H1 (cell line): ENCODE measurements at regions not wholly inside any gene's neighbourhood (a gene's known extent, or its start where the extent isn't known, plus 50 kb on each side); places are given as distances from the start of the nearest gene placed in this dataset.

Source experiments
- CTCF ChIA-PET: fragments of 300-600 bp; sonication (Branson Sonifier 250); formaldehyde crosslinking; loops from one replicate; lab custom pipeline; 2021; ENCODE audit not compliant: partially characterized antibody; lab: Charles Lee
- POLR2A ChIA-PET: fragments of 300-600 bp; sonication (Branson Sonifier 250); formaldehyde crosslinking; loops from one replicate; lab custom pipeline; 2021; ENCODE audit warnings: inconsistent platforms; ENCODE audit not compliant: partially characterized antibody; lab: Charles Lee
- DNase-seq, 2 experiments: peaks; one replicate each; pipeline versions ENCODE4 v3.0.0 to v3.0.0-alpha.2; 2010 to 2022; ENCODE audit warnings: low spot score in 2 of 2, low read depth in 1 of 2, mixed read lengths in 1 of 2
- FAIRE-seq: peaks from 2 replicates; lab custom pipeline; 2011; peaks lifted over from hg19 to GRCh38; lab: Jason Lieb, UNC
- H2AFZ ChIP-seq: 2 replicates; pipeline ENCODE4 v1.8.1; 2012; ENCODE audit warnings: low read length, inconsistent platforms
- H2AK5ac ChIP-seq: 2 replicates; pipeline ENCODE4 v1.6.1; 2013; ENCODE audit warnings: low read depth, low read length
- H2BK120ac ChIP-seq: replicated peaks from 2 replicates; pipeline ENCODE3; 2013; ENCODE audit warnings: low read depth, low read length, inconsistent platforms
- H2BK12ac ChIP-seq: 2 replicates; pipeline ENCODE4 v1.6.1; 2013; ENCODE audit warnings: low read depth, low read length
- H2BK15ac ChIP-seq: 2 replicates; pipeline ENCODE4 v1.6.1; 2013; ENCODE audit warnings: low read length
- H2BK20ac ChIP-seq: 2 replicates; pipeline ENCODE4 v1.6.1; 2013; ENCODE audit warnings: low read length
- H2BK5ac ChIP-seq: 2 replicates; pipeline ENCODE4 v1.6.1; 2013; ENCODE audit warnings: low read depth, low read length
- H3K14ac ChIP-seq: 2 replicates; pipeline ENCODE4 v1.6.1; 2013; ENCODE audit warnings: inconsistent platforms; ENCODE audit not compliant: insufficient read length
- H3K18ac ChIP-seq: 2 replicates; pipeline ENCODE4 v1.6.1; 2013; ENCODE audit warnings: low read length; ENCODE audit errors: extremely low read depth
- H3K23ac ChIP-seq: 2 replicates; pipeline ENCODE4 v1.6.1; 2013; ENCODE audit warnings: inconsistent platforms; ENCODE audit not compliant: insufficient read length
- H3K23me2 ChIP-seq: 2 replicates; pipeline ENCODE4 v1.6.1; 2013; ENCODE audit warnings: low read depth, low read length
- H3K27ac ChIP-seq: 2 replicates; pipeline ENCODE4 v1.6.1; 2011; ENCODE audit warnings: low read depth, low read length, inconsistent platforms
- H3K27me3 ChIP-seq, 4 experiments: replicated peaks in 1 of 4; 1 replicate in 1 of 4; 2 replicates in 3 of 4; pipeline versions ENCODE4 v1.6.1 to v1.8.1; 2011 to 2013; ENCODE audit warnings: low read length in 3 of 4, mild to moderate bottlenecking in 3 of 4, inconsistent platforms in 2 of 4, mixed read lengths in 2 of 4, moderate library complexity in 1 of 4; ENCODE audit not compliant: control insufficient read depth in 3 of 4, insufficient read depth in 3 of 4; ENCODE audit errors: extremely low read depth in 1 of 4
- H3K36me3 ChIP-seq, 4 experiments: 2 replicates each; pipeline versions ENCODE4 v1.6.1 to v1.8.1; 2011 to 2013; ENCODE audit warnings: mild to moderate bottlenecking in 4 of 4, low read length in 3 of 4, moderate library complexity in 2 of 4, control low read depth in 1 of 4, inconsistent platforms in 1 of 4; ENCODE audit not compliant: insufficient read depth in 4 of 4, control insufficient read depth in 2 of 4
- H3K4ac ChIP-seq: replicated peaks from 2 replicates; pipeline ENCODE3; 2013; ENCODE audit warnings: low read length, low read depth, mixed read lengths, inconsistent platforms; ENCODE audit not compliant: insufficient read length
- H3K4me1 ChIP-seq, 4 experiments: replicated peaks in 1 of 4; 1 replicate in 1 of 4; 2 replicates in 3 of 4; pipeline versions ENCODE4 v1.6.1 to v1.8.1; 2011 to 2013; ENCODE audit warnings: low read length in 3 of 4, inconsistent platforms in 2 of 4, mixed read lengths in 1 of 4; ENCODE audit not compliant: insufficient read depth in 4 of 4, control insufficient read depth in 3 of 4
- H3K4me2 ChIP-seq, 2 experiments: 2 replicates each; pipeline versions ENCODE4 v1.6.1 to v1.8.1; 2011 to 2013; ENCODE audit warnings: low read depth in 2 of 2, low read length in 2 of 2, control low read depth in 1 of 2, inconsistent platforms in 1 of 2, mild to moderate bottlenecking in 1 of 2; ENCODE audit not compliant: insufficient read depth in 1 of 2
- H3K4me3 ChIP-seq, 4 experiments: fragments of 200-600, 300-600 bp in 1 of 4; sonication (generic), shearing (Covaris generic), sonication (Bioruptor Twin) in 1 of 4; 2 replicates each; pipeline versions ENCODE4 v1.5.1 to v1.8.1; 2011 to 2016; ENCODE audit warnings: low read length in 4 of 4, low read depth in 3 of 4, control low read depth in 2 of 4, inconsistent platforms in 2 of 4, mild to moderate bottlenecking in 2 of 4, mixed read lengths in 1 of 4, moderate library complexity in 1 of 4; ENCODE audit not compliant: insufficient read depth in 2 of 4; ENCODE audit errors: extremely low read depth in 1 of 4
- H3K56ac ChIP-seq: replicated peaks from 2 replicates; pipeline ENCODE3; 2013; ENCODE audit warnings: low read depth, mild to moderate bottlenecking, mixed read lengths, low read length, inconsistent platforms; ENCODE audit not compliant: insufficient read length
- H3K79me1 ChIP-seq: 2 replicates; pipeline ENCODE4 v1.6.1; 2013; ENCODE audit warnings: low read depth, low read length, control low read depth
- H3K79me2 ChIP-seq, 2 experiments: 2 replicates each; pipeline versions ENCODE4 v1.6.1 to v1.8.1; 2012 to 2013; ENCODE audit warnings: low read length in 2 of 2, mild to moderate bottlenecking in 2 of 2, inconsistent platforms in 1 of 2; ENCODE audit not compliant: insufficient read depth in 2 of 2, control insufficient read depth in 1 of 2
- H3K9ac ChIP-seq, 4 experiments: replicated peaks in 1 of 4; 1 replicate in 1 of 4; 2 replicates in 3 of 4; pipeline versions ENCODE4 v1.6.1 to v1.8.1; 2011 to 2013; ENCODE audit warnings: low read depth in 3 of 4, low read length in 3 of 4, control low read depth in 2 of 4, mild to moderate bottlenecking in 2 of 4, moderate library complexity in 2 of 4, inconsistent platforms in 1 of 4; ENCODE audit errors: extremely low read depth in 1 of 4
- H3K9me3 ChIP-seq, 2 experiments: 2 replicates each; pipeline versions ENCODE4 v1.6.1 to v1.8.1; 2012 to 2013; ENCODE audit warnings: mild to moderate bottlenecking in 2 of 2, moderate library complexity in 2 of 2, control low read depth in 1 of 2, inconsistent platforms in 1 of 2, low read depth in 1 of 2, low read length in 1 of 2, mixed read lengths in 1 of 2; ENCODE audit not compliant: insufficient read depth in 2 of 2
- H4K20me1 ChIP-seq, 2 experiments: replicated peaks in 1 of 2; 2 replicates each; pipeline versions ENCODE3 to v1.8.1; 2011 to 2013; ENCODE audit warnings: inconsistent platforms in 2 of 2, low read length in 2 of 2, mild to moderate bottlenecking in 1 of 2; ENCODE audit not compliant: insufficient read depth in 2 of 2, control insufficient read depth in 1 of 2
- H4K5ac ChIP-seq: 2 replicates; pipeline ENCODE4 v1.6.1; 2013; ENCODE audit warnings: low read length, low read depth, mixed read lengths, inconsistent platforms; ENCODE audit not compliant: insufficient read length
- H4K8ac ChIP-seq: 2 replicates; pipeline ENCODE4 v1.8.0; 2013; ENCODE audit warnings: mild to moderate bottlenecking, moderate library complexity, low read length, inconsistent platforms; ENCODE audit not compliant: insufficient read depth; ENCODE audit errors: extremely low read depth
- H4K91ac ChIP-seq: replicated peaks from 2 replicates; pipeline ENCODE3; 2013; ENCODE audit warnings: low read length, mixed read lengths, inconsistent platforms; ENCODE audit not compliant: insufficient read length
- BRCA1 ChIP-seq: IDR thresholded peaks from 2 replicates; pipeline ENCODE4 v1.6.1; 2012; ENCODE audit warnings: low read depth, low read length, improper control_type of control experiment
- CTBP2 ChIP-seq: IDR thresholded peaks from 2 replicates; pipeline ENCODE4 v1.7.0; 2011; ENCODE audit warnings: borderline replicate concordance, mild to moderate bottlenecking, moderate library complexity, mixed read lengths, low read length; ENCODE audit not compliant: insufficient read depth, insufficient read length
- JUND ChIP-seq: IDR thresholded peaks from 2 replicates; pipeline ENCODE4 v1.6.1; 2011; ENCODE audit warnings: mild to moderate bottlenecking, improper control_type of control experiment, low read length
- NANOG ChIP-seq: IDR thresholded peaks from 2 replicates; pipeline ENCODE4 v1.6.1; 2011; ENCODE audit warnings: low read length, low read depth, mild to moderate bottlenecking, inconsistent platforms; ENCODE audit not compliant: insufficient read depth, poor library complexity, severe bottlenecking
- RAD21 ChIP-seq, 2 experiments: IDR thresholded peaks in 1 of 2; conservative IDR thresholded peaks in 1 of 2; 2 replicates each; pipeline ENCODE4 v1.6.1; 2011; ENCODE audit warnings: low read depth in 2 of 2, low read length in 2 of 2, improper control_type of control experiment in 1 of 2, inconsistent platforms in 1 of 2, mild to moderate bottlenecking in 1 of 2, moderate library complexity in 1 of 2
- SP1 ChIP-seq: IDR thresholded peaks from 2 replicates; pipeline ENCODE4 v1.6.1; 2011; ENCODE audit warnings: low read depth, low read length
- SRF ChIP-seq: IDR thresholded peaks from 2 replicates; pipeline ENCODE4 v1.6.1; 2011; ENCODE audit warnings: mild to moderate bottlenecking, low read depth, low read length, moderate library complexity
- ZNF274 ChIP-seq: IDR thresholded peaks from 2 replicates; pipeline ENCODE4 v1.7.0; 2012; ENCODE audit warnings: low read length, borderline replicate concordance; ENCODE audit errors: extremely low read depth
- WGBS, 2 experiments: shearing (Covaris generic) in 1 of 2; methylation state at CpG; one replicate each; pipeline versions ENCODE4 v1.1.6 to v1.1.7; 2013 to 2015; ENCODE audit warnings: low lambda C conversion rate in 2 of 2, mixed read lengths in 2 of 2, inconsistent platforms in 1 of 2, low coverage in 1 of 2, missing lambda C conversion rate in 1 of 2; ENCODE audit not compliant: insufficient replicate concordance in 2 of 2, insufficient coverage in 1 of 2, insufficient read length in 1 of 2; ENCODE audit errors: extremely low coverage in 1 of 2, missing lambda C conversion rate in 1 of 2; 5-methylcytosine and 5-hydroxymethylcytosine counted together
- TF ChIP-seq, protein P1 (sequence below), 3 experiments: IDR thresholded peaks; 1 replicate in 2 of 3; 2 replicates in 1 of 3; pipeline versions ENCODE4 v1.5.1 to v1.6.1; 2011; ENCODE audit warnings: low read length in 3 of 3, mild to moderate bottlenecking in 3 of 3, inconsistent platforms in 2 of 3, low read depth in 1 of 3, moderate library complexity in 1 of 3; ENCODE audit not compliant: insufficient read depth in 1 of 3; ENCODE audit errors: control extremely low read depth in 1 of 3
- TF ChIP-seq, protein P2 (sequence below): IDR thresholded peaks from 2 replicates; pipeline ENCODE4 v1.6.1; 2012; ENCODE audit warnings: low read length, inconsistent platforms

DNA sequence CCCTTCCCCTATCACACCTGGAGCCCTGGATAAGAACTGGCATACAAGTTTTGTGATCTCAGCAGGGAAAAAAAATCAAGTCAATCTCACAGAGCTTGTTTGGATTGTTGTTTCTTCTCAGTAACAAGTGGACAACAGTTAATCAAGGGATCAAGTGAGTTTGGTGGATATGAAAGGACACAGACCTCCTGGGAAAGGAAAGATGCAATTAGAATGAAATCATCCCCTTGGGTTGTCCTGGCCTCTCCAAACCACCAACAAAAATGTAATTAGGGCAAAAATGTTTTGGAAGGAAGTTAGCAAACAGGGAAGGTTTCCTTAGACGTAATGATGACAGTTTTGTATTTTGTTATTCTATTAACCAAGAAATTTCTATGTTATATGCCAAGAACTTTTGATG is 99.1 kb upstream of the PRDM1 start:
- H2BK12ac ChIP-seq: no peak overlapping the region
- H4K91ac ChIP-seq: no peak overlapping the region
- H3K23ac ChIP-seq: no peak overlapping the region
- ChIA-PET CTCF (no interaction called here), POLR2A (no interaction called here)
- H3K9me3 ChIP-seq: no peaks in the 10 kb centered on the region
- no peak overlapping the region for H3K18ac ChIP-seq
- no peak overlapping the region for H3K4ac ChIP-seq
- H2AFZ ChIP-seq: no peak overlapping the region
- no peak overlapping the region for H3K9ac ChIP-seq
- H3K27me3 ChIP-seq: peaks cover 77 to 99% (median 87%) of the 10 kb centered on the region in 4 experiments
- no peaks in the 10 kb centered on the region for H3K36me3 ChIP-seq
- H3K23me2 ChIP-seq: peaks cover 13% of the 10 kb centered on the region
- H2BK120ac ChIP-seq: no peak overlapping the region
- H3K4me3 ChIP-seq: no peak overlapping the region; a peak in 1 of 8 replicates
- peak; percentile 13 for FAIRE-seq
- no peaks in the 10 kb centered on the region for H3K79me2 ChIP-seq
- DNase-seq: no peak
- no peak overlapping the region for H2AK5ac ChIP-seq
- peaks cover 0 to 11% (median 6%) of the 10 kb centered on the region in 4 experiments; a peak in 6 of 7 replicates for H3K4me1 ChIP-seq
- no peak overlapping the region for H2BK20ac ChIP-seq
- no peak overlapping the region for H3K27ac ChIP-seq
- H3K79me1 ChIP-seq: no peaks in the 10 kb centered on the region
- H4K20me1 ChIP-seq: peaks cover 0 to 5% of the 10 kb centered on the region in 2 experiments
- H3K4me2 ChIP-seq: peak overlapping the region; percentile 95 to 99; a peak in 1 of 4 replicates
- H4K8ac ChIP-seq: no peak overlapping the region
- no peak overlapping the region for H2BK5ac ChIP-seq
- no peak overlapping the region for H2BK15ac ChIP-seq
- peak overlapping the region; percentile 49 for H3K56ac ChIP-seq
- WGBS, 2 experiments: 64% methylated on average over 1 of the region's 1 CpG; no CpG with 5 or more reads in 1 of the 2 experiments
- no peak overlapping the region for H4K5ac ChIP-seq
- no peak overlapping the region for H3K14ac ChIP-seq
- TF ChIP-seq CTBP2: no peak
- no peak for TF ChIP-seq ZNF274
- TF ChIP-seq, protein P1, sequence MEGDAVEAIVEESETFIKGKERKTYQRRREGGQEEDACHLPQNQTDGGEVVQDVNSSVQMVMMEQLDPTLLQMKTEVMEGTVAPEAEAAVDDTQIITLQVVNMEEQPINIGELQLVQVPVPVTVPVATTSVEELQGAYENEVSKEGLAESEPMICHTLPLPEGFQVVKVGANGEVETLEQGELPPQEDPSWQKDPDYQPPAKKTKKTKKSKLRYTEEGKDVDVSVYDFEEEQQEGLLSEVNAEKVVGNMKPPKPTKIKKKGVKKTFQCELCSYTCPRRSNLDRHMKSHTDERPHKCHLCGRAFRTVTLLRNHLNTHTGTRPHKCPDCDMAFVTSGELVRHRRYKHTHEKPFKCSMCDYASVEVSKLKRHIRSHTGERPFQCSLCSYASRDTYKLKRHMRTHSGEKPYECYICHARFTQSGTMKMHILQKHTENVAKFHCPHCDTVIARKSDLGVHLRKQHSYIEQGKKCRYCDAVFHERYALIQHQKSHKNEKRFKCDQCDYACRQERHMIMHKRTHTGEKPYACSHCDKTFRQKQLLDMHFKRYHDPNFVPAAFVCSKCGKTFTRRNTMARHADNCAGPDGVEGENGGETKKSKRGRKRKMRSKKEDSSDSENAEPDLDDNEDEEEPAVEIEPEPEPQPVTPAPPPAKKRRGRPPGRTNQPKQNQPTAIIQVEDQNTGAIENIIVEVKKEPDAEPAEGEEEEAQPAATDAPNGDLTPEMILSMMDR (IDR thresholded peaks at IDR 0.05; ENCODE audit: control extremely low read depth in 1 of 3, insufficient read depth in 1 of 3, low read depth in 1 of 3, low read length in 3 of 3): no peak
- no peak for TF ChIP-seq RAD21 (IDR thresholded peaks at IDR 0.05 in 1 of 2, conservative IDR thresholded peaks at IDR 0.05 in 1 of 2; ENCODE audit: low read depth in 2 of 2, low read length in 2 of 2)
- no peak for TF ChIP-seq SRF
- no peak for TF ChIP-seq JUND
- TF ChIP-seq SP1: no peak
- no peak for TF ChIP-seq NANOG
- TF ChIP-seq, protein P2, sequence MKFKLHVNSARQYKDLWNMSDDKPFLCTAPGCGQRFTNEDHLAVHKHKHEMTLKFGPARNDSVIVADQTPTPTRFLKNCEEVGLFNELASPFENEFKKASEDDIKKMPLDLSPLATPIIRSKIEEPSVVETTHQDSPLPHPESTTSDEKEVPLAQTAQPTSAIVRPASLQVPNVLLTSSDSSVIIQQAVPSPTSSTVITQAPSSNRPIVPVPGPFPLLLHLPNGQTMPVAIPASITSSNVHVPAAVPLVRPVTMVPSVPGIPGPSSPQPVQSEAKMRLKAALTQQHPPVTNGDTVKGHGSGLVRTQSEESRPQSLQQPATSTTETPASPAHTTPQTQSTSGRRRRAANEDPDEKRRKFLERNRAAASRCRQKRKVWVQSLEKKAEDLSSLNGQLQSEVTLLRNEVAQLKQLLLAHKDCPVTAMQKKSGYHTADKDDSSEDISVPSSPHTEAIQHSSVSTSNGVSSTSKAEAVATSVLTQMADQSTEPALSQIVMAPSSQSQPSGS: no peak
- TF ChIP-seq BRCA1: no peak
